ENCODE measurements at regions not wholly inside any gene's neighbourhood (a gene's known extent, or its start where the extent isn't known, plus 50 kb on each side); places are given as distances from the start of the nearest gene placed in this dataset.

DNA sequence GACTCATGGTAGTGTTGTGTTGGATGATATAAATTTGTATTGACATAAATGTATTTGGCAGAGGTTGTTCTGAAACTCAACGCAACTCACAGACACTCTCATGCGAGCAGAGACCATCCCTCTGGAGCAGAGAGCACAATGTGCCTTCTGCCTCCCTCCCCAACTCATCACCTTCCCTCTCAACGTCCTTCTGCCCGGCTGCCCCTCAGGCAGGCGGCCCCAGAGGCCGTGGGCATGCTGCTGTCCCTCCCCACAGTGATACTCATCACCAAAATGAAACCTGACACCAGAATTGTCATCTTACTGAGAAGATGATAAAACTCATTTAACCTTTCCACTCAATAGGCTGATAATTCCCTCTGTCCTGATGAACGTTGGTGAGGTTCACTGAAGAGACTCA is 260.6 kb downstream of the ETS1 start:
- DNase-seq = peak; percentile 23

DNA sequence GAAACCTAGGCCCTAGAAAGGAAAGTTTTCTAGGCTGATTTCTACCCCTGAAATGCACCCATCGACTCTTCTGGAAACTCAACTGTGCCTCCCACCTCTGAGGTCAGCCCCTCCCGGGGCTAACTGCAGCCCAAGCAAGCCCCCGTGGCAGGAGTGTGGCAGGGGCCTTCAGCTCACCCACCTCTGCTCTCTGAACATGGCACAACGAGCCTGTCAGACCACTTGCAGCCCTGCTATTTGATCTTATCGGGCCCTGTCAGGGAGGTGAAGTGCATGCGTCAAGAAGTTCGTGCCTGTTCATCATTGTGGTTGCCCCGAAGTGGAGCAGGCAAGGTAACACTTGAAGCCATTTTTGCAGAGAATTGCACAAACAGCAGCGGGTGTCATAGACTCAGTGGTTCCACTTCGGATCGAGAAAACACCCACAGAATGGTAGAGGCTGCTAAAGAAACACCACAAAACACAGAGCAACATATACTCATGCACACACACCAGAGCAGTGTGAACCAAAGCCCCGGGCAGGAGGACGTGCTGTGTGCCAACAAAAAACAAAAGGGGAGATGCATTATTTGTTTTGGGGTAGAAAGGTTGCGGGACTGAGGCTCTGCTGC is 262.7 kb downstream of the ETS1 start:
- no peak for DNase-seq

DNA sequence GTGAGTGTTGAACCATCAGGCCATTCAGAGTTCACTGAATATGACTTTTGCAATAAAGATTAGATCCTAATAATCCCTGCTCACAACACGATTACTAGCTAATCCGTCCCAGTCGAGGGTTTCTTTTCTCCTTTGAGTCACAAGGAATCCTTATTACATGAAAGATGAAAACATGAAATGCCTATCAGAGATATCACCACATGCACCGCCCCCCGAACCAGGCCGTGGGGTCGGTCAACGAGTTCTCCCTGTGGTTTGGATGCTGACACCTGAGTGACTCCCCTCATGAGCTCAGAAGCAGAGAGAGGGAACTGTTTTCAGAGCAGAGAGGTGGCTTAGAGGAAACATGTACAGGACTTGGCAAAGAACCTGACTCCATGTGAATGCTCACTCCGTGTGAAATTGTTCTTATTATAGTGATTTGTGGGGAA is 263.3 kb downstream of the ETS1 start:
- DNase-seq = no peak

DNA sequence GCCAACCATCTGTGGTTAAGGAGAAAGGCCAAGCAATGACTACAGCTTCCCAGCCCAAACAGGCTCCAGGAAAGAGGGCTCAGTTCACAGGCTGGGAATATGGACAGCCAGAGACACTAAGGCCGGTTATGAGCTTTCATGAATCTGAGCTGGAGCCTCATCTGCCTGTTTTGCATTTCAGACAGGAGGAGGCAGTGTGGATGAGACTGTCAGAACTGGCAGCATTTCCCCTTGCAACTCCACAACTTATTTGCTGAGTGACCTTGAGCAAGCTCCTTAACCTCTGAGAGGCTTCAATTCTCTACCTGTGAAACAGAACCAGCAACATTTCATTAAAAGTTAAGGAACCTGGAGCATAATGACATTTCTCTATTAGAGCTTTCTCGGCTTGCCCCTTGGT is 264.0 kb downstream of the ETS1 start:
- peak; percentile 45 for DNase-seq

DNA sequence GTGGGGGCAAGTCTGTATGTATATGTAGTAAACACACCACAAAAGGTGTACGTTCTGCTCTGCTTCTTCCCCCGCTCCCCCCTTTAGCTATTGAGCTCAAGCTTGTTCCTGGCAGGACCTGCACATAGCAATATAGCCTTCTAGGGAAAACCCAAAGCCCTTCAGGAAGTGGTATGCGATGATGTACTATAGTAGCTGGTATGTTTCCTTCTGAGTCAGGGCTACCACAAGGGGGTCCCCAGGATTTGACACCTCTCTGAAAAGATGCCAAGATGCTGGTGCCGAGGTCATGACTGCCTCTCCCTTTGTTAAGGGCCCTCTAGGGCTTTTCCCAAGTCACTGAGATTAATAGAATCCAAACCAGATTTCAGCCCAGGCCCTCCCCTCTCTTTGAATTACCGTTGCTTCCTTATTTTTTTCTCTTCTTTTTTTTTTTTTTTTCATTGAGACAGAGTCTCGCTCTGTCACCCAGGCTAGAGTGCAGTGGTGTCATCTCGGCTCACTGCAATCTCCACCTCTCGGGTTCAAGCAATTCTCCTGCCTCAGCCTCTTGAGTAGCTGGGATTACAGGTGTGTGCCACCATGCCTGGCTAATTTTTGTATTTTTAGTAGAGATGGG is 268.4 kb downstream of the ETS1 start:
- DNase-seq = no peak

DNA sequence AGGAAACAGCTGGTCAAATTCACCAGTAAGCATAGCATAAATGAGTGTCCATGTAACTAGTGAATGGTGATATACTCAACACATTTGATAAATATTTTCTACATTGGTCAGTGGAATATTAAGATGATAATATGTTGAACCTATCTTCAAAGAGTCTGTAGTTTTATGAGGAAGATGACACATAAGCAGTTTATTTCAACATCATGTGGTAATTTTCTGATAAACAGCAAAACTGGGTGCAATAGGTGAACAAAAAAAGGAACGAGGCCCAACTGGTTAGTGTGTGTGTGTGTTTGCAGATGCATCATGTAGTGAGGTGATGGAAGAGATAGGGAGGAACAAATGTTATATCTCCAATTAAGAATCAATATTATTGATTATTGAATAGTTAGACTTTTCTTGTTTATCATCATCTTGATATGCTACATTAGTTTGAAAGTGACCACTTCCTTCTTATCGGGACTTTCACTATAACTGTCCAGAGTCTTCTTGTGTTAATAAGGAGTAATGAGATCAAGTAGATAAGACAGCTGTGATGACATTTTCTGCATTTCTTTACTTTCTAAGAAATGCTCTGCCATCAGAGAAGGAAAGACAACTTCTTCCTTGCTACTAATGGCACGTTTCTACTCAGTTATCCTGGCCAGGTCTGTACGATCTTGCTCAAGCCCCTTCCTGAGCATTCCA is 270.7 kb downstream of the ETS1 start:
- no peak for DNase-seq

DNA sequence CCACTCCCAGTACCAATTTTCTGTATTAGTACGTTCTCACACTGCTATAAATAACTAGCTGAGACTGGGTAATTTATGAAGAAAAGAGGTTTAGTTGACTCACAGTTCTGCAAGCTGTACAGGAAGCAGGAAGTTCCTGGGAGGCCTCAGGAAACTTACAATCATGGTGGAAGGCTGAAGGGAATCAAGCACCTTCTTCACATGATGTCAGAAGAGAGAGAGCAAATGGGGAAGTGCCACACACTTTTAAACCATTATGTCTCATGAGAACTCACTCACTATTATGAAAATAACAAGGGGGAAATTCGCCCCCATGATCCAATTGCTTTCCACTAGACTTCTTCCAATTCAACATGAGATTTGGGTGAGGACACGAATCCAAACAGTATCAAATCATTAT is 271.4 kb downstream of the ETS1 start:
- no peak for DNase-seq

DNA sequence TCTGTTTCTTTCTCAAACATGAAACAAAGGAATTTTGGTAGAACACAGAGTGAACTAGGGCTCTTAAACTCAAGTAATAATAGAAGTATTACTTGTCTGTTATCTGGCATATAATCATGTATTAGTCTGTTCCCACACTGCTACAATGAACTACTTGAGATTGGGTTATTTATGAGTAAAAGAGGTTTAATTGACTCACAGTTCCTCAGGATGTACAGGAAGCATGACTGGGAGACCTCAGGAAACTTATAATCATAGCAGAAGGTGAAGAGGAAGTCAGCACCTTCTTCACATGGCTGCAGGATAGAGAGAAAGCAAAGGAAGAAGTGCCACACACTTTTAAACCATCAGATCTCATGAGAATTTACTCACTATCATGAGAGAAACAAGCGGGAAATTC is 273.4 kb downstream of the ETS1 start:
- DNase-seq = no peak

DNA sequence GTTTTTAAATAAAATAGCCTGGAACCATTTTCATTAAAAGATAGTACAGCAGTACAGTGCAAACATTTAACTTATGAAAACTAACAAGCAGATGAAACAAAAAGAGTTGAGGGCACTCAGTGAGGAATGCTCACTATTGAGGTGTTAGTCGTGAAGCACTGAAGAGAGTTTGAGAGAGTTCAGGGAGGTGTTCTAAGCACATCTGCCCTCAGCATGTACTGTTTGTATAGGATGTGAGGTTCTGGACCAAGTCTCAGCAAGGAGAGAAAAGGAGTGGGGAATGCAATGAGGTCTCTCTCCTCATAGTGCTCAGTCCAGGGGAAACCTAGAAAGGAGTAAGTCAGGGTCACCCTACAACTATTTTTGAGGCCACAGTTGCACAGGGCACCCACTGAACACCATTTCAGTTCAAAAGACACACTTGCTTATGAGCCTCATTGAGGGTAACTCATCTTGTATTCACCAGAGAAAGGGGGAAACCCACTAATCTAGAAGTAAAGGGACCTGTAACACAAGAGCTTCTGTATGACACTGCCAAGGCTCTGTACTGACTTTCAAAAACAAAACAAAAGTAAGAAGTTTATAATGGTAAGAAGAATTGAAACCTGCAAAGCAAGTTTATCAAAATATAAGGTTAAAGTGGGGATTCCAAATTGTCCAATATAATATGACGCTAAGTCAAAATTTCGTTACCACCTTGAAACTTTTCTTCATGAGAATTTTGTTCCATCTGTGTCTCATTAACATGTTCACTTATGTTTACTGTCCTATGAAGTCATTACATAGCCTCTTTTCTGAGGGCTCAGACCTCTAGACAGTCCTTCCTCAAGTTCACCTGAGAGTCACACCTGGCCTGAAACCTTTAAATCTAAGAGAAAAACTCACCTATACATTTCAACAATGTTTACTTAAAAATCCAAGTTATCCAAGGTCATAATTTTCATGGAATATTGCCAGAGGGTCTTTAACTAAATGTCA is 275.3 kb downstream of the ETS1 start:
- no peak for DNase-seq

DNA sequence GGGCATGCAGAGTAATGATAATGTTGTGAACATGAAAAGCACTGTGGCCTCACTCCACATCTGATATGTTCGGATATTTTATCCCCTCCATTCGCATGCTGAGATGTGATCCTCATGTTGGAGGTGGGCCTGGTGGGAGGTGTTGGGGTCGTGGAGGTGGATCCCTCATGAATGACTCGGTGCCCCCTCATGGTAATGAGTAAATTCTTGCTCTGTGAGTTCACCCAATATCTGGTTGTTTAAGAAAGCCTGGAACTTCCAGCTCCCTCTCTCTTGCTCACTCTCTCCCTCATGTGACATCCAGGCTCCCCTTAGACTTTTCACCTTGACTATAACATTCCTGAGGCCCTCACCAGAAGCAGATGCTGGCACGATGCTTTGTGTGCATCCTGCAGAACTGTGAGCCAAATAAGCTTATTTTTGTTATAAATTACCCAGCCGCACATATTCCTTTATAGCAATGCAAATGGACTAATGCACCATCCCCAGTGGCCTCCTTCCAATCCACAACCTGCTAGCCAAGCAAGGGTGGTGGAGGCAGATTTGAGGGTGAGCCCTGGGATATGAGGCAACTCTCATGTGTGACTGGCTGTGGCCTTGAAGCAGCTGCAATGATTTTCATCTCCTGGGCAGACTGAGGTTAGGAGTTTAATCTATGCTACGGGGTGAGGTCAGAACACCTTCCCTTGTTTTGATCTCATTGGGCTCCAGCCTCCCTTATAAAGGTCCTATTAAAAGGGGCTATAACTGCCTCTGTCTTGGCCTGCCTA is 276.5 kb downstream of the ETS1 start:
- no peak for DNase-seq

DNA sequence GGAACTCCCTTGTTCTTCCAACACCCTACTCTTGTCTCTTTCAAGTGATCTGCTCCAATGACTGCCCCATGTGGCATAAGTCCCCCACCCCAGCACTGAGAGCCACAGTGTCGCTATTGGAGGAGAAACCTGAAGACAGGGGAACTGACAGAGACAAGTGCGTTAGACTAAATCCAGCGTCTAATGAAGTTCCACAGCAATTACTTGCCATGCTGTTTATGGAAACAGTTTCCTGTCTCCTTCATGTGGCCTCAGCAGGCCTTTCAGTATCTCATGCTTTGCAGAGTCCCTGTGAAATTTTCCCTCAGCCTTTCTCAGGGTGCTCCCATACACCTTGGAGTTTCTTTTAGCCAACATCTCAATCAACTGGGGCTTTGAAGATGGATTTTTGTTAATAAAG is 277.4 kb downstream of the ETS1 start:
- DNase-seq = no peak

DNA sequence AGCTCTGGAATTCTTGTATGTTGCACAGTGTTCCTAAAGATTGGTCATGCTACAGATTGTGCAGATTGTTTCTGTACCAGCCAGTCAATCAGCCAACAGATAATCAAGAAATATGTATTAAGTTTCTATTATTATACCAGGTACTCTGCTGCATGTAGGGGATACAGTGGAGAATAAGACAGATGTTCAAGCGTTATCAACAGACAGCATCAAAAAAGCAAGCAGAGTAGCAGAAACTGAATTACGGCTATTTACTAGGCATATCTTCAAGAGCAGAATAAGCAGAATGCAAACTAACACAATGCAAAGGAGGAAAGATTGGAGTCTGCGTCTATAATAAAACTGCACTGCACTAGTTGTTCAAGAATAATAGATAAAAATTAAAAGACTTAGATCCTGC is 278.6 kb downstream of the ETS1 start:
- DNase-seq = peak; percentile 35

DNA sequence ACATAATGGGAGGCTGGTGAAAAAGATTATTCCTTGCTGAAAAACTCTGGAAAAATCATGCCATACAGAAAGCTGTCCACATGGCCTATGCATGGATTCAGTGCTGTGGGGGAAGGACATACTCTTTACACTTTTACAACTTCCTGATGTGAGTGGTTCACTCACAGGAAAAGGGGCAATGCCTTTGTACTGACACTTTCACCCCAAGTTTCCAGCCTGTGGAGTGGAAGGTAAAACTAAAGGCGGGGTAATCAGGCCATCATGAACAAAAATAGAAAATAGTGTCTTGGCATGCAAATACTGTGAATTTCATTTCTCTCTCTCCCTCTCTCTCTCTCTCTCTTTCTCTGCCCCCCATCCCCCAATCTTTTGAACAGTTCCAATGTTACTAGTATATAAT is 281.8 kb downstream of the ETS1 start:
- no peak for DNase-seq

DNA sequence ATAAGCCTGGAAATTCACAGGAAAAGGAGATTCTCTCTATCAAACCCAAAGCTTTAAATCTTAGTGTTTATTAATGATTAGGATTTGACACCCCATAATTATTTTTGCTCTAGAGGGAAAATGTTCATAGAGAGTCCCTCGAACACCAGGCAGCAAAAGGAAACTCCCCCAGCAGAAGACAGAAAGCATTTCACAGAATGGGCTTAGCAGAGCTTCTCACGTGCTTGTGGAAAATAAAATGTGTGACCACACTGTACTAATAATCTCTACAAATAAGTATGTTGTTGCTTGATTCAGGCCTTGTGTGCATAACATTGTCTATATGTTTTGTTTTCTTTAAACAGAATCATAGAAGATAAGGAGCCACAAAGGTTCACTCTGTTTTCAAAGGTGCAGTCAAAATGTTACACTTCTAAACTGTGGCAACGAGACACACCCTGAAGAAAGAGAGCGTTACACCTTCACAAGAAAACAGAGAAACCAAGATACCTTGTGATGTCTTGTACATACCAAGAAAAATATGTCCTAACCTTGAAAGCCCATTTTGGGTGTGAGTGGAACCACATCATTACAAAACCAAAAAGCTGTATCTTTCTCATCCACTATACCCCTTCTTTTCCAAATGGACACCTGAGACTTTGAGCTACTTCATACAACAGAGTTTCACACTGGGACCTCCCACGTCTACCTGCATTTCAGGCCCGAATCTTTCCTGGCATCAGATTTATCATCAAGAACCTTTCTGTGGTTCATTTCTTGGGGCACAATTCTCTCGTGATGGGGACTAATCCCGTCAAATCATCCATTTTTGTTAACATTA is 282.5 kb downstream of the ETS1 start:
- DNase-seq = no peak

DNA sequence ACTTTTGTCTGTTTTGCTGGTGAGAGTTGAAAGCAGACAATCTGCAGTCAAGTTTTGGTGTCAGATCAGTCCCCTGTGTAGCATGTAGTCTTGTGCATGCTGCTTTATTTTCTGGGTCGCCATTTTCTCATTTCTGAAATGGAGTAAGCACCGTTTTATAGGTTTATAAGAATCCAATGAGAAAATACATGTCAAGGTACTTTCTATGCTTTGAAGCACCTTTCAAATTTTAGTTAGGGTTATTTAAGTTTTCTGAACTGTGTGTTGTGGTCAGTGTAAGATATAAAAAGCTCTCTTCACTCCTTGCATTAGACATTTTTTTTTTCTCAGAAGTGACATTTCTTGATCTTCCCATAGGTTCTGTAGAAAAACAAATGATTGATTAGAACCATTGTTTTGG is 283.2 kb downstream of the ETS1 start:
- DNase-seq = no peak

DNA sequence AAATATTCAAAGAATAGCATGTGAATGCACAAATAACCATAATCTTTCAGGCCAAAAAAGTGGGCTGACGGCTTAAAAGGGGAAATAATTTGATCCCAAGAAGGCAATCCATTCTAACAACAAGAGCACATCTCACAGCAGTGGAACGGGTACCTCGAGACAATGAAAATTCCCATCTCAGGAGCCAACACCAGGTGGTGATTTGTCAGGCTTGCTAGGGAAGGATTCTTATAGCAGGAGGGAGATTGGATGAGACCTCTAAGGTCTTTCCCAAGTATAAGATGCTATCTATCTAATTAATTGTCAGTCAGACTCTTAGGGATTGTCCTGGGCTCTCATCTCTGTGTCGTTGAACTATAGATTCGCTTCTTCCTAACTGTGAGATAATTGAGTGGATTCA is 284.0 kb downstream of the ETS1 start:
- no peak for DNase-seq

DNA sequence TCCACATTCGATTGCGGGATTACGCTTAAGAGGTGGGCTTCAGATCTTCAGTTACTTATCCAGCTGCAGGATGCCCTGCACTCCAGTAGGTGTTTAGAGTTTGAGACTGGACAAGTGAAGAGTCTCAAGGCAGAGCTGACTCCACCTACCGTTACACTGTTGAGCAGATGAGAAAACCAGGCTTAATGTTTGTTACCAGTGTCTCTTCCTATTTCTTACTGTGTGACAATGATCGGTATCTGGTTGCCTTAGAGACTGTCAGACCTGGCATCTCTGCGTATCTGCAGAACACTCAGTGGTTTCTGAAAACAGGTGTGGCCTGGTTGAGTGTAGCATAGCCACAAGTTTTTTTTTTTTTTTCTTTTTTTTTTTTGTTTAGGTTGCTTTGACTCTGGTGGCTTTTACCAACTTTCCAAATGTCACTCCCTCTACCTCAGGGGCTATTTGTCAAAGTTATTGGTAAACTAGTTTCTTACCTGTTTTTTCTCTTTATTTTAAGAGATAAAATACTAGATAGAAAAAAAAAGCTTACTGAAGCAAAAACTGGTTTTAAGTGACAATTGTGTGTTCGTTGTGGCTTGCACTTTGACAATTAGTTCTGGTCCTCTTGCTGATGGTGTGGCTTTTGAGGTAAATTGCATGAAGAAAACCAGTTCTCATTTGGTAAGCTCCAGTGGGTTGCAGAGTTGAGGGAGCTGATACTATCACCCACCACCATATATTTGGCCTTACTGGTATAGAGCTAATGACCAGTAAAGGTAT is 284.8 kb downstream of the ETS1 start:
- peak; percentile 57 for DNase-seq

DNA sequence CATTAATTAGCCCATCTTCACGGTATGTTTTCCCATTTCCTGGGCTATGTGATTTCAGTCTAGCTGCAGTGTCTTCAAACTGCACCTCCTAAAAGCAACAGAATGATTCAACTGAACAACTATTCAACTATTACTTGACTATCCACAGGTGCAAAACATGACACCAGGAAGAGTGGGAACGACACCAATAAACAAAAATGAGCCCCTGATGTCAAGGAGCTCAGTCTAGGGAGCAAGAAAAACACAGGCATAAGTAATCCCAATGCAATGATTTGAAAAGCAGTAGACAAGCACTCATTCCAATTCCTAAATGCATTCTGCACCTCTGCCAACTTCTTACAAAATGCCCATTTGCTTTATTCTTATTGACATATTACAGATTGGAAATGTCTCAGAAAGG is 285.6 kb downstream of the ETS1 start:
- no peak for DNase-seq

DNA sequence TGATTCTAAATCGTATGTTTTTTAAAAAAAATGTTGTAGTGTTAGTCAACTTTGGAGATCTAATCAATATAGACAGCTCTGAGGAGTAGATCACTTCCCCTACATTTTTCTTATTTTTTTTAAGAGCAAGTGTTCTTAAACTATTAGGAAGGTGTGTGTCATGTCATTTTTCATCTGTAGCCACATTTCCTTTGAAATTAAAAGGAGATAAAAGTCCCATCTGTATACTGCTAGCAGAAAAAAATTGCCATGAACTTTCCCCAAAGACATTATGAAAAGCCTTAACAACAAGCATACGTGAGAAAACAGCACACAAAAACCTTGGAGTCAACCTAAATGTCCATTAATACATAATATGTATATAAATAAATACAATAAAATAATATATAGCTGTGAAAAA is 286.6 kb downstream of the ETS1 start:
- DNase-seq = no peak

DNA sequence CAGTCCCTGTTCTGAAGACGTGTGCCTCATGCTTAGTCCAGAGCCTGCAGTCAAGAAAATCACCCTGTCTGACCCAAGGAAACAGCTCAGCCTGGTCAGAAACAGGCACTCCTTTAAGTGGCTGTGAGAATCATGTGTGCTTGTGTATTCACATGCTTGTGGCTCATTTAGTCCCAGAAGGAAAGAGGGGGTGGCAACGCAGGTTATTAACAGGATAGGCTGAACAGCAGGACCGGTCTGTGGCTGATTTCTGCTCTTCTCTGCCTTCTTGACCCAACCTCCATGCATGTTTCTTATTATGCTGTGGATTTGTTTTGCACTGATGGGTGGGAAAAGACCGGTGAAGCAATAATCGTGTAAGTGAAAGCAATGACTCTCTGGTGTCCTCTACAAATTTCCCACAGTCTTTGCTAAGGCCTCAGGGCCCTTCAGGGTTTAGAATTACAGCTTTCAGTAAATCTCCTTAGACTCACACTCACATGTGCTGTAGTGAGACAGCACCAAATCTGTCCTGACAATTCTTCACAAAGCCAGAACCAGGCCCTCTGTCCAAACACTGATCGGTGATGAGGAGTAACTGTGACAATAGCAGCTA is 288.1 kb downstream of the ETS1 start:
- DNase-seq = no peak

DNA sequence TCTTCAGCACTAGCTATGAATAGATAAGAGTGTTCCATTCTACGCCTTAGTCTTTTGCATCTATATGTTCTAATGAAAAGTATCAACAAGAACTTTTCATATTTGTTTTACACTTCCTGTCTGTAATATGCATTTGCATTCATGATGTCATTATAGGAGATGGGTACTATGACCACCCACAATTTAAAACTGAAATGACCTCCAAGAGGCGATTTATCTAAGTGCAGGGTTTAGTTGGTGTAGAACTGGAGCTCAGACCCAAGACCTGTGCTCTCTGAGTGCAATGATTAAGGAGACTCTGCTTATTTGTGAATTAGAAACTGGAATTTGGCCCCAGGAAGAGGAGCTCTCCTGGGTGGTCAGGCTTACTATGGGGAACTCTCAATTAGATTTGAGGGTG is 289.1 kb downstream of the ETS1 start:
- DNase-seq = no peak
